ENCODE measurements at regions not wholly inside any gene's neighbourhood (a gene's known extent, or its start where the extent isn't known, plus 50 kb on each side); places are given as distances from the start of the nearest gene placed in this dataset.

DNA sequence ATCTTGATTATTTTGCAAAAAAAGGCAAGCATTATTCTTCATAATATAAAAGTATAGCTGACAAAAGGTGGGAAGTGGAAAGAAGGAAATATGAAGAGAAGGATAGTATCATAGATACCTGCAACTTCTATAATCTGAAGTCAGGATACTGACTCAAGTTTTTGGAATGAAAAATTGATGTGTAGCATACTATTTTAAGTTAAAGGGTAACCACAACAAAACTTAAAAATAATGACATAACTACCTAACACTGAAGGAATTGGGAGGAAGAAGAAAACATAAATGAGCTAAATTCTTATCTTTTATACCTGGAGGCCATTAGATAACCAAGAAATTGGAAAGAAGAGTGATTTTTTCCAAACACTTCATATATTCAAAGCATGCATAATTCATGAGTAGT is 51.8 kb upstream of the TLE1 start:
- H3K36me3 ChIP-seq = no peaks in the 10 kb centered on the region
- H3K4me1 ChIP-seq = peaks cover 0 to 16% (median 5%) of the 10 kb centered on the region in 3 donors
- no peak for DNase-seq
- H3K9me3 ChIP-seq = no peaks in the 10 kb centered on the region
- intact Hi-C loops (cut with DNase I) = no loop called here
- H3K27me3 ChIP-seq = no peaks in the 10 kb centered on the region
- TF ChIP-seq POLR2A (IDR thresholded peaks at IDR 0.05) = no peak
- TF ChIP-seq CTCF (IDR thresholded peaks at IDR 0.05) = no peak
- no peak overlapping the region for H3K4me3 ChIP-seq
- no peak overlapping the region for H3K27ac ChIP-seq

DNA sequence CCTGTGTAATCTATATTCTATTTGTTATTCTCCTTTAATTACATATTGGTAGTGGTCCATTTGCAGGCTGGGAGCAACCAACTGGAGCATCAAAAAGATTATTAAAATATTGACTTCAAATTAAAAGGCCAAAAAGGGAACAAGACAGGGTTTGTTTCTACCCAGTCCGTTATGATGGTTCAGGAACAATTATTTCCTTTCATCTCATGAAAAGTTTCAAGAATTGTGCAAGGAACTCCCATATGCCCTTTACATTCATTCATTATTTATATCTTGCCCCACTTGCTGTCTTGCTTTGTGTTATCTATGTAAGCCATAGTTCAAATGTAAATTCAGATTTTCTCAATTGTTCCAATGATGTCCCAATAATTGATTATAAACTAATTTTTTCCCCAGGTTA is 58.7 kb upstream of the TLE1 start:
- H3K4me3 ChIP-seq = no peak overlapping the region
- no peaks in the 10 kb centered on the region for H3K9me3 ChIP-seq
- no peaks in the 10 kb centered on the region for H3K4me1 ChIP-seq
- intact Hi-C loops (cut with DNase I) = no loop called here
- no peak for TF ChIP-seq CTCF (IDR thresholded peaks at IDR 0.05)
- TF ChIP-seq POLR2A (IDR thresholded peaks at IDR 0.05) = no peak
- H3K27me3 ChIP-seq = no peaks in the 10 kb centered on the region
- no peaks in the 10 kb centered on the region for H3K36me3 ChIP-seq
- 50 to 76% methylated on average over 1 of the region's 1 CpG for WGBS, 2 donors
- no peak for DNase-seq
- H3K27ac ChIP-seq = no peak overlapping the region

DNA sequence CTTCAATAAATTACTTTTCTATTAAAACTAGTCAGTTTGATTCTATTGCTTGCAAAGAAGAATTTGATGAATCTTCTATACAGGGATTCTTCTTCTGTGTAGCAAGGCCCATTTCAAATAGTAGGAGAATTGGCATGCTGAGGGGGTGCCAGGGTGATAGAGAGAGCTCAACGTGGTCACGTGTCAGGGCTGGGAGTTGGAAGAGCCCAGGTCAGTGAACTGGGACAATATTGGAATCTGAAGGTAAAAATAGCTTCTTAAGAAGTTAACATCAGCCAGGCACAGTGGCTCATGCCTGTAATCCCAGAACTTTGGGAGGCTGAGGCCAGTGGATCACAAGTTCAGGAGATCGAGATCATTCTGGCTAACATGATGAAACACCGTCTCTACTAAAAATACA is 64.1 kb upstream of the TLE1 start:
- no peaks in the 10 kb centered on the region for H3K9me3 ChIP-seq
- no peak for TF ChIP-seq POLR2A (IDR thresholded peaks at IDR 0.05)
- no peak for TF ChIP-seq CTCF (IDR thresholded peaks at IDR 0.05)
- H3K27ac ChIP-seq = no peak overlapping the region
- WGBS, 2 donors = 77 to 83% methylated on average over 4 of the region's 4 CpGs
- H3K4me3 ChIP-seq = no peak overlapping the region
- H3K4me1 ChIP-seq = no peaks in the 10 kb centered on the region
- H3K27me3 ChIP-seq = no peaks in the 10 kb centered on the region
- no peak for DNase-seq
- H3K36me3 ChIP-seq = no peaks in the 10 kb centered on the region
- intact Hi-C loops (cut with DNase I) = no loop called here

GRCh38 chr9:81754245-81754644 is 64.9 kb upstream of the TLE1 start:
- Histone ChIP-seq H3K27ac (no peak overlapping the region), H3K36me3 (no peaks in the 10 kb centered on the region), H3K4me3 (no peak overlapping the region), H3K9me3 (no peaks in the 10 kb centered on the region), H3K4me1 (no peaks in the 10 kb centered on the region), H3K27me3 (no peaks in the 10 kb centered on the region)
- no peak for DNase-seq
- intact Hi-C loops (cut with DNase I) = no loop called here
- TF ChIP-seq POLR2A (IDR thresholded peaks at IDR 0.05) (no peak), CTCF (IDR thresholded peaks at IDR 0.05) (no peak)

DNA sequence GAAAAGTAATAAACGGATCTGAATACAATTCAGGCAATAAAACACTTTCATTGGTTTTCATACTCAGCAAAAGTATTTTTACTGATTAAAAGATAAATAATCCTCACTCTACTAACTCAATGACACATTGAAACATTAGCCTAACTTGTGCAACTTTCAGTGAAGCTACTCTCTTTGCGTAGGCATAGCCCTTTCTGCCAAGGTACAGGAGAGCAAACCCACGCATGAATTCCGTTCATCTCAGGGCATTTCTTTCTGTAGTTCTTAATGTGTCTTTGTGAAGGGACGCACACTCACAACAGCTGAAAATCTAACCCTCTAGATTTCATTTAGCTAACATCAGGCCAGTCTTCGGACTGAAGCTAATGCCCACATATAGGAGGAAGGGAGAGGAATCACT is 66.4 kb upstream of the TLE1 start:
- no peak for TF ChIP-seq POLR2A (IDR thresholded peaks at IDR 0.05)
- TF ChIP-seq CTCF (IDR thresholded peaks at IDR 0.05) = no peak
- Histone ChIP-seq H3K4me3 (no peak overlapping the region), H3K4me1 (no peaks in the 10 kb centered on the region), H3K36me3 (no peaks in the 10 kb centered on the region), H3K27ac (no peak overlapping the region), H3K9me3 (no peaks in the 10 kb centered on the region), H3K27me3 (no peaks in the 10 kb centered on the region)
- 90 to 96% methylated on average over 6 of the region's 6 CpGs for WGBS, 2 donors
- DNase-seq = no peak
- intact Hi-C loops (cut with DNase I) = no loop called here
